ENCODE measurements at regions not wholly inside any gene's neighbourhood (a gene's known extent, or its start where the extent isn't known, plus 50 kb on each side); places are given as distances from the start of the nearest gene placed in this dataset.

DNA sequence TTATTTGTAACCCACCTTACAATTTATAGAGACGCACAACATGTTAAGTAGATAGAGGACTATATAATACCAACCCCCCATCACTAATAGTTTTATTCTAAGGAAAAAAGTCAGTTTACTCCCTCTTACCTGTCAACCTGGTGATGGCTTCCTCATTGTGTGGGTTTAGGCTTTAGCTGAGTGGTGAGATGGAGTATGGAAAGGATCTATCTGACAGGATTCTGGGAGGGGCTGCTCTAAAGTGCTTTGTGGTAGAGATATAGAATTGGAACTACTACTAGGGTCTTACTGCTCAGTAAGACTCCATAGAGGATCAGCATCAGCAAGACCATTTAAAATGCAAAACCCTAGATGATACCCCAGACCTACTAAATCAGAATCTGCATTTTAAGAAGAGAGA, 82.1 kb upstream of the IFNE start:
- no peak for DNase-seq
- H3K27me3 ChIP-seq = peaks cover 25% of the 10 kb centered on the region
- TF ChIP-seq POLR2A (IDR thresholded peaks at IDR 0.05) (no peak), CTCF (IDR thresholded peaks at IDR 0.05) (no peak)
- WGBS, 4 donors = 90 to 97% (median 91%) methylated on average over 1 of the region's 1 CpG
- H3K36me3 ChIP-seq (replicated peaks in 1 of 2) = no peaks in the 10 kb centered on the region
- no peak overlapping the region for H3K4me3 ChIP-seq
- peaks cover 3 to 4% of the 10 kb centered on the region in 2 donors for H3K4me1 ChIP-seq (replicated peaks in 1 of 2)
- H3K27ac ChIP-seq = no peak overlapping the region
- intact Hi-C loops (cut with DNase I) = no loop called here
- H3K9me3 ChIP-seq (replicated peaks in 1 of 3) = no peaks in the 10 kb centered on the region

- no peak overlapping the region for H3K27ac ChIP-seq
- no peak for DNase-seq
- H3K4me3 ChIP-seq = no peak overlapping the region
- intact Hi-C loops (cut with DNase I) = no loop called here
- peaks cover 15% of the 10 kb centered on the region for H3K27me3 ChIP-seq
- no peaks in the 10 kb centered on the region for H3K36me3 ChIP-seq (replicated peaks in 1 of 2)
- no peaks in the 10 kb centered on the region for H3K9me3 ChIP-seq (replicated peaks in 1 of 3)
- no peaks in the 10 kb centered on the region for H3K4me1 ChIP-seq (replicated peaks in 1 of 2)
- 46 to 58% (median 51%) methylated on average over 3 of the region's 3 CpGs for WGBS, 4 donors
- no peak for TF ChIP-seq CTCF (IDR thresholded peaks at IDR 0.05)
- no peak for TF ChIP-seq POLR2A (IDR thresholded peaks at IDR 0.05)
These were observed 83.0 kb upstream of the IFNE start for GRCh38 chr9:21565155-21565554.

- intact Hi-C loops (cut with DNase I) = no loop called here
- Histone ChIP-seq H3K36me3 (replicated peaks in 1 of 2) (no peaks in the 10 kb centered on the region), H3K4me3 (no peak overlapping the region), H3K27ac (no peak overlapping the region), H3K9me3 (replicated peaks in 1 of 3) (no peaks in the 10 kb centered on the region), H3K4me1 (replicated peaks in 1 of 2) (no peaks in the 10 kb centered on the region), H3K27me3 (peaks cover 11% of the 10 kb centered on the region)
- no peak for TF ChIP-seq POLR2A (IDR thresholded peaks at IDR 0.05)
- no peak for TF ChIP-seq CTCF (IDR thresholded peaks at IDR 0.05)
- no peak for DNase-seq
- WGBS, 4 donors = 70 to 76% (median 73%) methylated on average over 2 of the region's 2 CpGs
These were observed 85.8 kb upstream of the IFNE start for GRCh38 chr9:21567926-21568325.

GRCh38 chr9:21568484-21568883, 86.4 kb upstream of the IFNE start:
- Histone ChIP-seq H3K4me3 (no peak overlapping the region), H3K9me3 (replicated peaks in 1 of 3) (no peaks in the 10 kb centered on the region), H3K36me3 (replicated peaks in 1 of 2) (no peaks in the 10 kb centered on the region), H3K4me1 (replicated peaks in 1 of 2) (no peaks in the 10 kb centered on the region), H3K27me3 (peaks cover 11% of the 10 kb centered on the region), H3K27ac (no peak overlapping the region)
- intact Hi-C loops (cut with DNase I) = no loop called here
- WGBS, 4 donors = 64 to 75% (median 66%) methylated on average over 3 of the region's 3 CpGs
- TF ChIP-seq POLR2A (IDR thresholded peaks at IDR 0.05) (no peak), CTCF (IDR thresholded peaks at IDR 0.05) (no peak)
- no peak for DNase-seq

All from adrenal gland (tissue), 9 donors.